ENCODE measurements at regions not wholly inside any gene's neighbourhood (a gene's known extent, or its start where the extent isn't known, plus 50 kb on each side); places are given as distances from the start of the nearest gene placed in this dataset.

DNA sequence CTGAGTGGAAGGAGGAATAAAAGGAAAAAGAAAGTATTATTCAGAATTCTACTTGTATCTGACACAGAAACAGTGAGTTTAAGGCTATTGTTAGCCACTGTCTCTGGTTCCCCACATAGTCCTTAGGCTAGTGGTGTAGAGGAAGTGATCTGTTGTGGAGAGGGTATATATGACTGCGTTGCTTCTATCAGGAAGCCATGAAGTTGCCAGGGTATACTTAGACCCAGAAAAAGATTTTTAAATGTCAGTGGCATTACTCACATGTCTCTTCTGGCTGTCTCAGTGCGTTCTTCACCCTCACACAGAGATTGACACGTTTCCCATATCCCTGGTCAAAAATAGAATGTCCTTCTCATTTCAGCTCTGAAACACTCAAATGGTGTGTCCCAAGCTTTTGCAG, 72.7 kb downstream of the SEM1 start:
- TF ChIP-seq POLR2A (IDR thresholded peaks at IDR 0.05) = no peak
- TF ChIP-seq, protein P1, sequence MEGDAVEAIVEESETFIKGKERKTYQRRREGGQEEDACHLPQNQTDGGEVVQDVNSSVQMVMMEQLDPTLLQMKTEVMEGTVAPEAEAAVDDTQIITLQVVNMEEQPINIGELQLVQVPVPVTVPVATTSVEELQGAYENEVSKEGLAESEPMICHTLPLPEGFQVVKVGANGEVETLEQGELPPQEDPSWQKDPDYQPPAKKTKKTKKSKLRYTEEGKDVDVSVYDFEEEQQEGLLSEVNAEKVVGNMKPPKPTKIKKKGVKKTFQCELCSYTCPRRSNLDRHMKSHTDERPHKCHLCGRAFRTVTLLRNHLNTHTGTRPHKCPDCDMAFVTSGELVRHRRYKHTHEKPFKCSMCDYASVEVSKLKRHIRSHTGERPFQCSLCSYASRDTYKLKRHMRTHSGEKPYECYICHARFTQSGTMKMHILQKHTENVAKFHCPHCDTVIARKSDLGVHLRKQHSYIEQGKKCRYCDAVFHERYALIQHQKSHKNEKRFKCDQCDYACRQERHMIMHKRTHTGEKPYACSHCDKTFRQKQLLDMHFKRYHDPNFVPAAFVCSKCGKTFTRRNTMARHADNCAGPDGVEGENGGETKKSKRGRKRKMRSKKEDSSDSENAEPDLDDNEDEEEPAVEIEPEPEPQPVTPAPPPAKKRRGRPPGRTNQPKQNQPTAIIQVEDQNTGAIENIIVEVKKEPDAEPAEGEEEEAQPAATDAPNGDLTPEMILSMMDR (IDR thresholded peaks at IDR 0.05) = no peak
